Activated CD4-positive, alpha-beta T cell treated with anti-CD3 and anti-CD28 coated beads for 36 hours (primary cell): ENCODE measurements at regions not wholly inside any gene's neighbourhood (a gene's known extent, or its start where the extent isn't known, plus 50 kb on each side); places are given as distances from the start of the nearest gene placed in this dataset.
"Not testable (repeated sequence)": the region's sequence is repeated elsewhere in the genome, so short reads cannot be mapped to it uniquely, and the experiment has no call there.

Experiments used
- ATAC-seq: fragments of 200-7000 bp; cut with Tn5 transposase; one replicate; pipeline ENCODE4 v1.10.0; 2021; ENCODE audit warnings: mild to moderate bottlenecking, moderate library complexity
- CTCF ChIA-PET: fragments of 350-600 bp; sonication (Branson Sonifier 250); formaldehyde crosslinking; loops from one replicate; lab custom pipeline; 2021; ENCODE audit warnings: antibody characterized with exemption; lab: Charles Lee
- POLR2A ChIA-PET: fragments of 350-600 bp; sonication (Branson Sonifier 250); formaldehyde crosslinking; loops from one replicate; lab custom pipeline; 2021; ENCODE audit warnings: antibody characterized with exemption, inconsistent platforms; lab: Charles Lee
- DNase-seq: peaks from one replicate; pipeline ENCODE4 v3.0.0-alpha.2; 2020
- H3K27ac Mint-ChIP-seq: one replicate; pipeline ENCODE4 v1.8.0; 2021; ENCODE audit warnings: mixed read lengths
- H3K27me3 Mint-ChIP-seq: one replicate; pipeline ENCODE4 v1.8.0; 2021; ENCODE audit warnings: mixed read lengths
- H3K36me3 Mint-ChIP-seq: one replicate; pipeline ENCODE4 v1.8.0; 2021; ENCODE audit warnings: low read depth, mixed read lengths
- H3K4me1 Mint-ChIP-seq: one replicate; pipeline ENCODE4 v1.8.0; 2021; ENCODE audit warnings: mixed read lengths
- H3K4me3 Mint-ChIP-seq: one replicate; pipeline ENCODE4 v1.8.0; 2021; ENCODE audit warnings: mild to moderate bottlenecking, moderate library complexity, mixed read lengths
- H3K9me3 Mint-ChIP-seq: one replicate; pipeline ENCODE4 v1.8.0; 2021; ENCODE audit warnings: low read depth, mixed read lengths
- intact Hi-C, 2 experiments: fragments of 100-400 bp; cut with DNase I in 1 of 2; cut with micrococcal nuclease in 1 of 2; formaldehyde crosslinking; loops; one replicate each; pipeline versions ENCODE4 v1.14.2 to v1.15.1; 2022 to 2024; cut with DNase I, micrococcal nuclease

- POLR2A ChIA-PET, H3K27ac Mint-ChIP-seq: not testable (repeated sequence)
Observed at GRCh38 chr5:51250957-51251356, 132.3 kb upstream of the ISL1 start.

GRCh38 chr5:51271261-51271660 is 112.0 kb upstream of the ISL1 start:
- ChIA-PET POLR2A (no interaction called here), CTCF (no interaction called here)
- peaks cover 3% of the 10 kb centered on the region for H3K9me3 Mint-ChIP-seq
- DNase-seq: no peak
- ATAC-seq: no peak
- no peaks in the 10 kb centered on the region for H3K4me1 Mint-ChIP-seq
- intact Hi-C loops: no loop called here
- H3K36me3 Mint-ChIP-seq: no peaks in the 10 kb centered on the region
- H3K27ac Mint-ChIP-seq: no peak overlapping the region
- no peak overlapping the region for H3K4me3 Mint-ChIP-seq
- H3K27me3 Mint-ChIP-seq: no peaks in the 10 kb centered on the region

More at GRCh38 chr5:51250957-51251356, 132.3 kb upstream of the ISL1 start:
- DNase-seq, H3K4me3 Mint-ChIP-seq, H3K36me3 Mint-ChIP-seq, H3K4me1 Mint-ChIP-seq, intact Hi-C loops, H3K27me3 Mint-ChIP-seq, H3K9me3 Mint-ChIP-seq, ATAC-seq, CTCF ChIA-PET: not testable (repeated sequence)

GRCh38 chr5:51273021-51273420 is 110.2 kb upstream of the ISL1 start:
- intact Hi-C loops: no loop called here
- ChIA-PET CTCF (no interaction called here), POLR2A (no interaction called here)
- H3K27me3 Mint-ChIP-seq: no peaks in the 10 kb centered on the region
- no peak overlapping the region for H3K27ac Mint-ChIP-seq
- H3K4me3 Mint-ChIP-seq: no peak overlapping the region
- no peaks in the 10 kb centered on the region for H3K36me3 Mint-ChIP-seq
- no peaks in the 10 kb centered on the region for H3K4me1 Mint-ChIP-seq
- DNase-seq (no peak), ATAC-seq (no peak)
- H3K9me3 Mint-ChIP-seq: no peaks in the 10 kb centered on the region

- intact Hi-C loops: no loop called here
- CTCF ChIA-PET: no interaction called here
- H3K4me3 Mint-ChIP-seq: no peak overlapping the region
- H3K27ac Mint-ChIP-seq: no peak overlapping the region
- no peak for DNase-seq
- no peaks in the 10 kb centered on the region for H3K27me3 Mint-ChIP-seq
- POLR2A ChIA-PET: no interaction called here
- H3K9me3 Mint-ChIP-seq: no peaks in the 10 kb centered on the region
- H3K4me1 Mint-ChIP-seq: no peaks in the 10 kb centered on the region
- ATAC-seq: no peak
- no peaks in the 10 kb centered on the region for H3K36me3 Mint-ChIP-seq
Observed at GRCh38 chr5:51273871-51274270, 109.4 kb upstream of the ISL1 start.

- no peak overlapping the region for H3K4me3 Mint-ChIP-seq
- POLR2A ChIA-PET: no interaction called here
- no peaks in the 10 kb centered on the region for H3K9me3 Mint-ChIP-seq
- ATAC-seq (no peak), DNase-seq (no peak)
- no peaks in the 10 kb centered on the region for H3K27me3 Mint-ChIP-seq
- intact Hi-C loops: no loop called here
- H3K27ac Mint-ChIP-seq: no peak overlapping the region
- CTCF ChIA-PET: no interaction called here
- no peaks in the 10 kb centered on the region for H3K4me1 Mint-ChIP-seq
- no peaks in the 10 kb centered on the region for H3K36me3 Mint-ChIP-seq
Observed at GRCh38 chr5:51275428-51275827, 107.8 kb upstream of the ISL1 start.

- ChIA-PET CTCF (no interaction called here), POLR2A (no interaction called here)
- H3K27ac Mint-ChIP-seq: no peak overlapping the region
- no peak for ATAC-seq
- H3K36me3 Mint-ChIP-seq: no peaks in the 10 kb centered on the region
- no peak overlapping the region for H3K4me3 Mint-ChIP-seq
- H3K9me3 Mint-ChIP-seq: no peaks in the 10 kb centered on the region
- intact Hi-C loops: no loop called here
- DNase-seq: no peak
- no peaks in the 10 kb centered on the region for H3K4me1 Mint-ChIP-seq
- no peaks in the 10 kb centered on the region for H3K27me3 Mint-ChIP-seq
Observed at GRCh38 chr5:51276250-51276649, 107.0 kb upstream of the ISL1 start.

GRCh38 chr5:51278539-51278938 is 104.7 kb upstream of the ISL1 start:
- Mint-ChIP-seq H3K4me3 (no peak overlapping the region), H3K9me3 (no peaks in the 10 kb centered on the region), H3K36me3 (no peaks in the 10 kb centered on the region), H3K27me3 (no peaks in the 10 kb centered on the region), H3K27ac (no peak overlapping the region), H3K4me1 (no peaks in the 10 kb centered on the region)
- intact Hi-C loops: no loop called here
- ChIA-PET POLR2A (no interaction called here), CTCF (no interaction called here)
- DNase-seq (no peak), ATAC-seq (no peak)

- H3K9me3 Mint-ChIP-seq: no peaks in the 10 kb centered on the region
- ChIA-PET CTCF (no interaction called here), POLR2A (no interaction called here)
- H3K27ac Mint-ChIP-seq: no peak overlapping the region
- no peaks in the 10 kb centered on the region for H3K4me1 Mint-ChIP-seq
- no peaks in the 10 kb centered on the region for H3K36me3 Mint-ChIP-seq
- intact Hi-C loops: no loop called here
- H3K4me3 Mint-ChIP-seq: no peak overlapping the region
- ATAC-seq (no peak), DNase-seq (no peak)
- no peaks in the 10 kb centered on the region for H3K27me3 Mint-ChIP-seq
Observed at GRCh38 chr5:51279983-51280706, 103.1 kb upstream of the ISL1 start.

- intact Hi-C loops: no loop called here
- no peak overlapping the region for H3K4me3 Mint-ChIP-seq
- H3K27ac Mint-ChIP-seq: no peak overlapping the region
- no peak for ATAC-seq
- no peak for DNase-seq
- H3K27me3 Mint-ChIP-seq: no peaks in the 10 kb centered on the region
- POLR2A ChIA-PET: no interaction called here
- H3K36me3 Mint-ChIP-seq: no peaks in the 10 kb centered on the region
- CTCF ChIA-PET: no interaction called here
- no peaks in the 10 kb centered on the region for H3K9me3 Mint-ChIP-seq
- no peaks in the 10 kb centered on the region for H3K4me1 Mint-ChIP-seq
Observed at GRCh38 chr5:51286046-51286445, 97.2 kb upstream of the ISL1 start.

- ChIA-PET POLR2A (no interaction called here), CTCF (no interaction called here)
- H3K4me1 Mint-ChIP-seq: no peaks in the 10 kb centered on the region
- ATAC-seq (no peak), DNase-seq (no peak)
- H3K36me3 Mint-ChIP-seq: no peaks in the 10 kb centered on the region
- H3K27ac Mint-ChIP-seq: no peak overlapping the region
- peaks cover 6% of the 10 kb centered on the region for H3K9me3 Mint-ChIP-seq
- intact Hi-C loops: no loop called here
- H3K4me3 Mint-ChIP-seq: no peak overlapping the region
- H3K27me3 Mint-ChIP-seq: no peaks in the 10 kb centered on the region
Observed at GRCh38 chr5:51302343-51302742, 80.9 kb upstream of the ISL1 start.

GRCh38 chr5:51326844-51327243 is 56.4 kb upstream of the ISL1 start:
- ATAC-seq (no peak), DNase-seq (no peak)
- Mint-ChIP-seq H3K36me3 (no peaks in the 10 kb centered on the region), H3K4me1 (no peaks in the 10 kb centered on the region), H3K9me3 (no peaks in the 10 kb centered on the region), H3K4me3 (no peak overlapping the region), H3K27me3 (no peaks in the 10 kb centered on the region), H3K27ac (no peak overlapping the region)
- POLR2A ChIA-PET: no interaction called here
- CTCF ChIA-PET: no interaction called here
- intact Hi-C loops: no loop called here
